ENCODE measurements at regions not wholly inside any gene's neighbourhood (a gene's known extent, or its start where the extent isn't known, plus 50 kb on each side); places are given as distances from the start of the nearest gene placed in this dataset.

- no peak for ATAC-seq
- peaks cover 6 to 9% of the 10 kb centered on the region in 2 donors for H3K9me3 Mint-ChIP-seq
These were observed 413.5 kb upstream of the GRIA3 start for GRCh38 chrX:122770581-122770980.

DNA sequence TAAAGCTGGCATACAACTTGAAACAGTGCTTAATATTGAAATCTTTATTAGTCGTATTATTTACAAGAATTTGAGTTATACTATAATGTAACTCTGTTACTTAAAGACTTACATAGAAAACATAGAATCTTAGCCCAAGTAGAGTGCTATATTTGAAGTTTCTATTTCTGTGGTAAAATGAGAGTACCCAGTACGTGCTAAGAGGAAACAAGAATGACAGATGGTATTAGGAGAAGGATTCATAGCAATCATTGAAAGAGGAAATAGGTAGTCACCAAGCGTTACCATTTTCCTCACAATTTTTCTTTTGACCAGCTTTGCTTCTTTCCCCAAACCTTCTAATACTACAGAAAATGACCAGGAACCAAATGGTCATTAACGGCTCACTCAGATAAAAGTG, 412.1 kb upstream of the GRIA3 start:
- Mint-ChIP-seq H3K36me3 (no peaks in the 10 kb centered on the region), H3K9me3 (peaks cover 0 to 9% of the 10 kb centered on the region in 2 donors), H3K27ac (no peak overlapping the region)
- ATAC-seq (no peak), DNase-seq (ENCODE audit: low spot score in 2 of 2) (no peak)

More at GRCh38 chrX:122770581-122770980, 413.5 kb upstream of the GRIA3 start:
- peak overlapping the region in 1 of 2 donors; percentile 55 for H3K27ac Mint-ChIP-seq
- no peak for DNase-seq (ENCODE audit: low spot score in 2 of 2)
- peaks cover 0 to 5% of the 10 kb centered on the region in 2 donors for H3K36me3 Mint-ChIP-seq

GRCh38 chrX:122777766-122778165, 406.3 kb upstream of the GRIA3 start:
- no peak for ATAC-seq
- no peaks in the 10 kb centered on the region for H3K36me3 Mint-ChIP-seq
- H3K27ac Mint-ChIP-seq = no peak overlapping the region
- H3K9me3 Mint-ChIP-seq = no peaks in the 10 kb centered on the region
- no peak for DNase-seq (ENCODE audit: low spot score in 2 of 2)

- Mint-ChIP-seq H3K27ac (no peak overlapping the region), H3K36me3 (no peaks in the 10 kb centered on the region), H3K9me3 (peaks cover 5 to 6% of the 10 kb centered on the region in 2 donors)
- DNase-seq (ENCODE audit: low spot score in 2 of 2) = no peak
- ATAC-seq = no peak
These were observed 400.2 kb upstream of the GRIA3 start for GRCh38 chrX:122783918-122784317.

DNA sequence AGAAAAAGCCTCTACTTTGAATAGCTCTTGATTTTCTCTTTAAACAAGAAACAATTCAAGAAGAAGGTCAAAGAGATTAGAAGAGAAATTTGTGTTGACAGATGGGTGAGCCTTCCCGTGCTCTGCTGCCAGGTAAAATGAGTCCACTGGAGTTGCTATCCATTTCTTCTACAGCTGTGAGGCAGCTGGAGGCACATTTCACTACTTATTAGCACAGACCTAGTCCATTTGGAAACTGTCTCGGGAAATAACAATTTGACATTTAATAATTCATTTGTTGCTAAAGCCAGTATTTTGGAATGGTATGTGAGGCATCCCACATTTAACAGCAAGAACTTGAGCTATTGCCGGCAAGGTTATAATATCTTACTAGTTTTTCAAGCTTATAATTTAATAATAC, 396.8 kb upstream of the GRIA3 start:
- ATAC-seq = no peak
- no peaks in the 10 kb centered on the region for H3K36me3 Mint-ChIP-seq
- no peak overlapping the region for H3K27ac Mint-ChIP-seq
- DNase-seq (ENCODE audit: low spot score in 2 of 2) = no peak
- peaks cover 5 to 6% of the 10 kb centered on the region in 2 donors for H3K9me3 Mint-ChIP-seq

DNA sequence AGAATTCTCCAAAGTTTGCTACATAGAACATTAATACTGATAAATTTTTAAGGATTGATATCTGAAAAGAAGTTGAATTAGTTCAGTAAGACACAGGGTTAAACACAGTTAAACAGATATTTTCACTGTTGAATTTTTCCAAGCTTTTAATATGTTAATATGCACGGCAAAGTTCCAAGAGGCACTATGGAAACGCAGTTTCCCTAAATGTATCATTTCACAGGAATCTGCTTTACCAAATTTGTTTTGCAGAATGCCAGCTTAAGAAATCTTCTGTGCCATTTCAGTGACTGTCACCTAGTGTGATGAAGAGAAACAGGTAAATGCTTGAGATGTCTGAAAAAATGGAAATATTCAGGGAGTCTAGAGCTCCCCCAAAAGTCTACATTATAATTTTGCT, 395.9 kb upstream of the GRIA3 start:
- ATAC-seq (no peak), DNase-seq (ENCODE audit: low spot score in 2 of 2) (no peak)
- peaks cover 5 to 6% of the 10 kb centered on the region in 2 donors for H3K9me3 Mint-ChIP-seq
- no peaks in the 10 kb centered on the region for H3K36me3 Mint-ChIP-seq
- H3K27ac Mint-ChIP-seq = no peak overlapping the region

DNA sequence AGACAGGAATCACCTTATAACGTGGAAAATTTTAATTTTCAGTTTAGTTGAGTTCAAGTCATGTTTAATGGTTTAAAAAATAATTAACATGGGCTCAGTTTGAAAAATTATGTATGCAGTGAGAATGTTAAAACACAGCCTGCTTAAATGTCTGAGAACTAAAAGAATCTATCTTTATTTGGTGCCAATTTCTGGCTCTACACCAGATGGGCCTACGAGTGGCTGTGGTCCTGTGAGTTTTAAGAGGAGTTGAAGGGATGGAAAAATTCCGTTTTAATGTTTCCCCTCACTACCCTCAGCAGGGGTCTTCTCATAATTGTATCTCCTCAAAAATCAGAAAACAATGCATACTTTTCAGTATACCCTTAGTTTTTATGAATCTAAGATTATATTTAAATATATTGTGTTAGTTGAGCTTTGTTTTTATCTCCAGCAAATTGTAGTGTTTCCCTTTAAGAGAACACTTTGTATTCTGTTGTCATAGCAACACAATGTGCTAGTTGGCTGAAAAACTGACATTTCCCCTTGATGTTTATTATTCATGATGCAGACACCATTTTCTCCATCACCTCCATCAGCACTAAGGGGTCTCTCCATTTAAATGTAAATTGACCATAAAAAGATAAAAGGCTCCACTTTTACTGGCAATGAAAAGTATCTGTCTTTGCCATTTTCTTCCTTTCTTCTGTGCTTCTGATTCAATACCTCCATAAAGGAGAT, 393.5 kb upstream of the GRIA3 start:
- peaks cover 5 to 9% of the 10 kb centered on the region in 2 donors for H3K9me3 Mint-ChIP-seq
- DNase-seq (ENCODE audit: low spot score in 2 of 2) (no peak), ATAC-seq (no peak)
- H3K27ac Mint-ChIP-seq = no peak overlapping the region
- H3K36me3 Mint-ChIP-seq = no peaks in the 10 kb centered on the region

DNA sequence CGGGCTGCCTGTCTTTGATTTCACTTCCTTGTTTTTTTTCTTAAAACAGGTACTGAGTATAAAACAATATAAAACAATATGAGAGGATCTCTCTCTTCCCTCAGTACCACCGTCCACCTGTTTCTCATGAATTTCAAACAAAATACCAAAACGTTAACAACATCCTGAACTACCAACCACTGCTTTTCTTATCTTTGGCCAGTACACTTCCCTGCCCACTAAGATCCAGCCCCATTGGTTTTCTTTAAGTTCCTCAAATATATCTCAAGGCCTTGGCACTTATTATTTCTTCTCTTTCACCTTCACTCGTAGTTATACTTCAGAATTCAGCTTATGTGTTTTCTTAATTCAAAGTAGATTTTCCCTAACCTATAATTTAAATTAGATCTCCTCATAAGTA, 370.2 kb upstream of the GRIA3 start:
- no peak overlapping the region for H3K27ac Mint-ChIP-seq
- peaks cover 0 to under 1% of the 10 kb centered on the region in 2 donors for H3K9me3 Mint-ChIP-seq
- DNase-seq (ENCODE audit: low spot score in 2 of 2) (no peak), ATAC-seq (no peak)
- H3K36me3 Mint-ChIP-seq = peaks cover 0 to 3% of the 10 kb centered on the region in 2 donors

GRCh38 chrX:122816288-122816687, 367.8 kb upstream of the GRIA3 start:
- H3K36me3 Mint-ChIP-seq = peaks cover 0 to 16% of the 10 kb centered on the region in 2 donors
- H3K9me3 Mint-ChIP-seq = peaks cover 5 to 14% of the 10 kb centered on the region in 2 donors
- no peak overlapping the region for H3K27ac Mint-ChIP-seq
- DNase-seq (ENCODE audit: low spot score in 2 of 2) (no peak), ATAC-seq (peak; percentile 63 to 77)

GRCh38 chrX:122817321-122817955, 366.6 kb upstream of the GRIA3 start:
- Mint-ChIP-seq H3K36me3 (peaks cover 0 to 16% of the 10 kb centered on the region in 2 donors), H3K9me3 (peaks cover 5 to 18% of the 10 kb centered on the region in 2 donors), H3K27ac (no peak overlapping the region)
- DNase-seq (ENCODE audit: low spot score in 2 of 2) (no peak), ATAC-seq (peak; percentile 43 to 44)

- no peak for DNase-seq (ENCODE audit: low spot score in 2 of 2)
- H3K9me3 Mint-ChIP-seq = peaks cover 5 to 18% of the 10 kb centered on the region in 2 donors
- H3K27ac Mint-ChIP-seq = no peak overlapping the region
- H3K36me3 Mint-ChIP-seq = peaks cover 0 to 16% of the 10 kb centered on the region in 2 donors
- ATAC-seq = no peak
These were observed 366.0 kb upstream of the GRIA3 start for GRCh38 chrX:122818068-122818467.

GRCh38 chrX:122833230-122833629, 350.8 kb upstream of the GRIA3 start:
- no peak for DNase-seq (ENCODE audit: low spot score in 2 of 2)
- Mint-ChIP-seq H3K9me3 (peaks cover 0 to 5% of the 10 kb centered on the region in 2 donors), H3K27ac (no peak overlapping the region), H3K36me3 (no peaks in the 10 kb centered on the region)
- ATAC-seq = no peak

DNA sequence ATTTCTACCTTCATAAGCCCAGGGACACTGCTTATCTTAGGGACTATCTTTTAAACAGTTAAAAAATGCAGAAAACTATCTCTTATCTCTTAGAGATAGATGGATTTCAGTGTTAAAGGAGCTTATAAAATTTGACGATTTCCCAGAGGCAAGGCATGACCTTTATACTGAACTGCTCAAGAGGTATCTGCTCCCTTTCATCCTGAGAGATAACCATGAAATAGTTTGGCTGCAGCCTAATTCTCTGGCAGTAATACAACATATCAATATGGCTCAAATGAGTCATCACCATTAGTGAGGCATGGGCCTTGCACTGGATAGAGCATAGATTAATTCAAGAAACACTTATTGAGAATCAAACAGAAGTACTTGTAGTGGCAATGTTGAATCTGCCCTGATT, 348.2 kb upstream of the GRIA3 start:
- Mint-ChIP-seq H3K36me3 (no peaks in the 10 kb centered on the region), H3K27ac (no peak overlapping the region), H3K9me3 (peaks cover 0 to 5% of the 10 kb centered on the region in 2 donors)
- ATAC-seq (no peak), DNase-seq (ENCODE audit: low spot score in 2 of 2) (no peak)

DNA sequence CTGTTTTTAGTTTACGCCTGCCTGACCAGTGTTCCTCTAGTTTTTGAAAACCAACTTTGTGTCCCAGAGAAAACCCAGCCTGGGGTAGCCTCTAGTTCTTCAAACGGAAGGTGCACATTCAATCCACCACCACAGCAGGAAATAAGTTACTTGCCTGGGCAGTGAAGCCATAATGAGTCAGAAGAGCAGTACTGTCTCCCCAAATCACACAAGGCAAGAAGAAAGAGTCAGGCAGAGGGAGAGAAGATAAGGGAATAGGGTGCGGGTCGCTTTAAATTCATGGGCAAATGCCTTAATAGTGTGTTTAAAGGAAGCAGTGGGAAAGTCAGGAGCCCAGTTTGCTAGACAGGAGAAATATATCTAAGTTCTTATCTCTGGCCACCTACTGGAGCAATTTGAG, 333.8 kb upstream of the GRIA3 start:
- Mint-ChIP-seq H3K36me3 (no peaks in the 10 kb centered on the region), H3K9me3 (peaks cover 0 to 4% of the 10 kb centered on the region in 2 donors), H3K27ac (no peak overlapping the region)
- DNase-seq (ENCODE audit: low spot score in 2 of 2) (no peak), ATAC-seq (no peak)

DNA sequence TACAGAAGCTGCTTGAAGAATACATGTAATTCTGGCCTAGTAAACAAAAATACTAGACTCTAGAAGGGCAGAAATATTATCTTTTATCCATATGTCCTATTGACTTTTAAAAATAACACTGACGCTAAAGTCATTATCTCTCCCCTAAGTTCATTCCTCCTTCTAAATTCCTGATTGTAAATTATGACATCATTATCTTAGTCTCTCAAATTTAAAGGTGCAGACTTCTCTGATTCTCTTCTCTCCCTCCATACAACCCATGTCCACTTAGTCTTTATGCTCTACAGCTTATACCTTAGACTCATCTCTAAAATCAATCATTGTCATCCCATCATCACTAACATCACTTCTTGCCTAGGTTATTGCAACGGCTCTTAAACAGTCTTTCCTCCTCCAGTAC, 327.9 kb upstream of the GRIA3 start:
- DNase-seq (ENCODE audit: low spot score in 2 of 2) (no peak), ATAC-seq (no peak)
- Mint-ChIP-seq H3K9me3 (peaks cover 0 to 4% of the 10 kb centered on the region in 2 donors), H3K27ac (no peak overlapping the region), H3K36me3 (no peaks in the 10 kb centered on the region)

GRCh38 chrX:122857734-122858133, 326.3 kb upstream of the GRIA3 start:
- H3K9me3 Mint-ChIP-seq = peaks cover 0 to 4% of the 10 kb centered on the region in 2 donors
- H3K27ac Mint-ChIP-seq = no peak overlapping the region
- ATAC-seq (no peak), DNase-seq (ENCODE audit: low spot score in 2 of 2) (no peak)
- H3K36me3 Mint-ChIP-seq = no peaks in the 10 kb centered on the region

- ATAC-seq (no peak), DNase-seq (ENCODE audit: low spot score in 2 of 2) (no peak)
- H3K9me3 Mint-ChIP-seq = no peaks in the 10 kb centered on the region
- no peak overlapping the region for H3K27ac Mint-ChIP-seq
- no peaks in the 10 kb centered on the region for H3K36me3 Mint-ChIP-seq
These were observed 321.0 kb upstream of the GRIA3 start for GRCh38 chrX:122863067-122863466.

- H3K9me3 Mint-ChIP-seq = no peaks in the 10 kb centered on the region
- ATAC-seq (no peak), DNase-seq (ENCODE audit: low spot score in 2 of 2) (no peak)
- no peak overlapping the region for H3K27ac Mint-ChIP-seq
- H3K36me3 Mint-ChIP-seq = no peaks in the 10 kb centered on the region
These were observed 317.5 kb upstream of the GRIA3 start for GRCh38 chrX:122866532-122866931.

All from activated naive CD4-positive, alpha-beta T cell treated with anti-CD3 and anti-CD28 coated beads, Interleukin-2, amount 50 U/mL, for 72 hours (primary cell).